ENCODE measurements at regions not wholly inside any gene's neighbourhood (a gene's known extent, or its start where the extent isn't known, plus 50 kb on each side); places are given as distances from the start of the nearest gene placed in this dataset.

GRCh38 chr14:62017651-62018230 is 255.5 kb downstream of the SNAPC1 start:
- Histone ChIP-seq H3K36me3 (no peaks in the 10 kb centered on the region), H3K27me3 (no peaks in the 10 kb centered on the region), H3K9me3 (no peaks in the 10 kb centered on the region), H3K4me3 (no peak overlapping the region), H3K4me1 (no peaks in the 10 kb centered on the region), H3K27ac (no peak overlapping the region)
- DNase-seq: no peak
- intact Hi-C loops (cut with DNase I): no loop called here
- WGBS, 2 donors: 77 to 87% methylated on average over 7 of the region's 7 CpGs
- TF ChIP-seq EP300 (IDR thresholded peaks at IDR 0.05) (no peak), POLR2A (IDR thresholded peaks at IDR 0.05) (no peak), POLR2AphosphoS5 (IDR thresholded peaks at IDR 0.05) (no peak)

- no peak overlapping the region for H3K4me3 ChIP-seq
- no peak overlapping the region for H3K27ac ChIP-seq
- DNase-seq: no peak
- intact Hi-C loops (cut with DNase I): no loop called here
- H3K27me3 ChIP-seq: no peaks in the 10 kb centered on the region
- H3K9me3 ChIP-seq: no peaks in the 10 kb centered on the region
- H3K4me1 ChIP-seq: no peaks in the 10 kb centered on the region
- no peak for TF ChIP-seq CTCF (IDR thresholded peaks at IDR 0.05)
- TF ChIP-seq POLR2AphosphoS5 (IDR thresholded peaks at IDR 0.05): no peak
- no peak for TF ChIP-seq EP300 (IDR thresholded peaks at IDR 0.05)
- TF ChIP-seq POLR2A (IDR thresholded peaks at IDR 0.05): no peak
- H3K36me3 ChIP-seq: no peaks in the 10 kb centered on the region
- 79 to 83% methylated on average over 5 of the region's 5 CpGs for WGBS, 2 donors
These were observed 256.4 kb downstream of the SNAPC1 start for GRCh38 chr14:62018606-62019005.

DNA sequence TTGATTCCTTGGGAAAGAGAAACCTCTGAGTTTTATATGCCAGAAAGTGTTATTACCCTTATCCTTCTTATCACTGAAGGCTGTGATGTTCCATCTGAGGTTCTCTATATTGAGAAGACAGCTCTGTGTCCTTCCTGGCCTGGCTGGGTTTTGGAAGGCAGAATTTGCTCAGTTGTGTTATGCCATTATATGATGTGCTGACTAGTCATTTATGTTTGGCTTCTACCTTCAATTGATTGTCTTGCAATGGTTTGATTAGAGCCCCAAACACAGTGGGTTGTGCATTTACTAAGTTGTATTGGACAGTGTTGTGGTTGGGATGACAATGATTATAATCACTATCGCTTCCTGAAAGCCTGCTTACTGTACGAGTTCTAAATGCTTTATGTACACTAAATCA is 265.7 kb downstream of the SNAPC1 start:
- Histone ChIP-seq H3K4me1 (no peaks in the 10 kb centered on the region), H3K27ac (no peak overlapping the region), H3K36me3 (no peaks in the 10 kb centered on the region), H3K9me3 (no peaks in the 10 kb centered on the region), H3K27me3 (no peaks in the 10 kb centered on the region), H3K4me3 (no peak overlapping the region)
- DNase-seq: no peak
- 47 to 83% methylated on average over 2 of the region's 2 CpGs for WGBS, 2 donors
- TF ChIP-seq POLR2A (IDR thresholded peaks at IDR 0.05): no peak
- TF ChIP-seq CTCF (IDR thresholded peaks at IDR 0.05): no peak
- TF ChIP-seq POLR2AphosphoS5 (IDR thresholded peaks at IDR 0.05): no peak
- TF ChIP-seq EP300 (IDR thresholded peaks at IDR 0.05): no peak
- intact Hi-C loops (cut with DNase I): no loop called here

GRCh38 chr14:62029569-62029924 is 267.3 kb downstream of the SNAPC1 start:
- no peaks in the 10 kb centered on the region for H3K27me3 ChIP-seq
- no peak for DNase-seq
- no peak overlapping the region for H3K4me3 ChIP-seq
- no peak overlapping the region for H3K27ac ChIP-seq
- H3K4me1 ChIP-seq: no peaks in the 10 kb centered on the region
- 26 to 67% methylated on average over 2 of the region's 2 CpGs for WGBS, 2 donors
- H3K9me3 ChIP-seq: no peaks in the 10 kb centered on the region
- no peaks in the 10 kb centered on the region for H3K36me3 ChIP-seq
- TF ChIP-seq EP300 (IDR thresholded peaks at IDR 0.05): no peak
- TF ChIP-seq CTCF (IDR thresholded peaks at IDR 0.05): no peak
- no peak for TF ChIP-seq POLR2AphosphoS5 (IDR thresholded peaks at IDR 0.05)
- no peak for TF ChIP-seq POLR2A (IDR thresholded peaks at IDR 0.05)
- intact Hi-C loops (cut with DNase I): no loop called here

GRCh38 chr14:62030387-62030786 is 268.2 kb downstream of the SNAPC1 start:
- Histone ChIP-seq H3K36me3 (no peaks in the 10 kb centered on the region), H3K27ac (no peak overlapping the region), H3K4me1 (no peaks in the 10 kb centered on the region), H3K9me3 (no peaks in the 10 kb centered on the region), H3K4me3 (no peak overlapping the region), H3K27me3 (no peaks in the 10 kb centered on the region)
- intact Hi-C loops (cut with DNase I): no loop called here
- no peak for DNase-seq
- 91 to 92% methylated on average over 3 of the region's 3 CpGs for WGBS, 2 donors
- TF ChIP-seq EP300 (IDR thresholded peaks at IDR 0.05) (no peak), POLR2A (IDR thresholded peaks at IDR 0.05) (no peak)

- no peak for DNase-seq
- WGBS, 2 donors: 82 to 87% methylated on average over 3 of the region's 3 CpGs
These were observed 269.3 kb downstream of the SNAPC1 start for GRCh38 chr14:62031504-62031903.

More at GRCh38 chr14:62031504-62031903, 269.3 kb downstream of the SNAPC1 start:
- intact Hi-C loops (cut with DNase I): no loop called here
- TF ChIP-seq EP300 (IDR thresholded peaks at IDR 0.05) (no peak), CTCF (IDR thresholded peaks at IDR 0.05) (no peak), POLR2A (IDR thresholded peaks at IDR 0.05) (no peak), POLR2AphosphoS5 (IDR thresholded peaks at IDR 0.05) (no peak)
- Histone ChIP-seq H3K27me3 (no peaks in the 10 kb centered on the region), H3K27ac (no peak overlapping the region), H3K4me3 (no peak overlapping the region), H3K9me3 (no peaks in the 10 kb centered on the region), H3K36me3 (no peaks in the 10 kb centered on the region), H3K4me1 (no peaks in the 10 kb centered on the region)
